Occipital lobe (tissue), 1 donor: ENCODE measurements at regions not wholly inside any gene's neighbourhood (a gene's known extent, or its start where the extent isn't known, plus 50 kb on each side); places are given as distances from the start of the nearest gene placed in this dataset.
"Not testable (repeated sequence)": the region's sequence is repeated elsewhere in the genome, so short reads cannot be mapped to it uniquely, and the experiment has no call there.

Experiments used
- DNase-seq: peaks from one replicate; lab custom pipeline; 2025; lab: John Stamatoyannopoulos, UW

DNA sequence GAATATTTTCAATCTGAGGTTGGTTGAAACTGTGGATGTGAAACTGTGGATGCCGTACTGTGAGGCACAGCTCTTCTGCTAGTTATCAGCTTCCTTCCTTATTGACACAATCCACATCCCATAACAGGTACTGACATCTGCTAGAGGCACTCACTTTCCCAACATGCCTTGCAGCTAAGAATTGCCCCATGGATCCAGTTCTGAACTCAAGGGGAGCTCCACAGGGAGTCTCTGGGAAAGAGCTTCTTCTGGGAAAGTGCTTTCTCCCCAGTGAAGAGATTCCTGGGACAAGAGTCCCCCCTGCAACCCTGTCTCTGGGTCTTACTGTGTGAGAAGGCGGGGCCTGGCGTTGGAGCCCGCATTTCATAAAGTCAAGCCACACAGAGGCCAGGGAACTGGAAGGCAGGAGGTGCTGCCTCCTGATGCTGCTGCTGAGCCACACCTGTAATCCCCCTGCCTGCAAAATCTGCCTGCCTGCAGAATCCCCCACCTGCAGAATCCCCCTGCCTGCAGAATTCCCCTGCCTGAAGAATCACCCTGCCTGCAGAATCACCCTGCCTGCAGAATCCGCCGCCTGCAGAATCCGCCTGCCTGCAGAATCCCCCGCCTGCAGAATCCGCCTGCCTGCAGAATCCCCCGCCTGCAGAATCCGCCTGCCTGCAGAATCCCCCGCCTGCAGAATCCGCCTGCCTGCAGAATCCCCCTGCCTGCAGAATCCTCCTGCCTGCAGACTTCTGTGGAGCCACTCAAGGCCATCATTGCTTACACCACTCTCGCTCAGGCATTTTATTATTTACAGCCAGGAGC is 305.4 kb downstream of the FOXL1 start:
- no peak for DNase-seq

DNA sequence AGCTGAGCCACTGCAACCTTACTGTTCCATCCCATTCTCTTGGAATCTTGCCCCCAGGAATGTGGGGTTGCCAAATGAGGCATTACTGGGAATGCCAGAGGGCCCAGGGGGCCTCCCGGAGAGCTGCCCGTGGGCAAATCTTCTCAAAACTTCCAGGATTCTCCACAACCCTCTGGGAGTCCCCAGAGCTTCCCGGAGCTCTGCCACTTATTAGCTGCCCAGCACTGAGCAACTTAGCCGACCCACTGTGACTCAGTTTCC is 306.0 kb downstream of the FOXL1 start:
- DNase-seq = no peak

DNA sequence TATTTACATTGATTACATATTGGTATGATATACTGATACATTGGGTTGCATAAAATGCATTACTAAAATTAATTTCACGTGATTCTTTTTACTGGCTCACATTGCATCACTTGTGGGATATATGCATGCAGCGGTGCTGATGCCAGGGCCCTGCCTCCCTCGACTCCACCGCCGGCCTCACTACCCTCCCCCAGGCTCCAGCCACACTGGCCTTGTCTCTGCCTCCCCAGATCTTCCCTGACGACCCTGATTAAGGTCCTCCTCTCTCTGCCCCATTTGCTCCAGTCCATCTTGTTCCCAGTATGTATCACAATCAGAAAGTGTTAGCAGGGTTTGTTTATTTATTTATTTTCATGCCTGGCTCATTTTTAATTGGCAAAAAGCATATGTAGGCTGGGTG is 306.8 kb downstream of the FOXL1 start:
- no peak for DNase-seq

DNA sequence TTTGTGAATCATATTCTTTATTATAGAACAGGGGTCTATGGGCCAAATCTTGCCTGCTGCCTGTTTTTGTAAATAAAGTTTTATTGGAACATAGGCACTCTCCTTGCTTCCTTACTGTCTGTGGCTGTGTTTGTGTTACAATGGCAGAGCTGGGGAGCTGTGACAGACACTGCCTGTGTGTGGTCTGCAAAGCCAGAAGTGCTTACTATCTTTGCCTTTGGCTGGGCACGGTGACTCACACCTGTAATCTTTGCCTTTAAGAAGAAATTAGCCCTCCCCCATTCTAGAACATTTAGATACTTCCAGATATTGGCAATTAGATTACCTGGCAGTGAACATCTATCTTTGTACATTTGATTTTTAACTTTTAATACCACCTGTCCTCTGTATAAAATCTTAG is 308.3 kb downstream of the FOXL1 start:
- no peak for DNase-seq

DNA sequence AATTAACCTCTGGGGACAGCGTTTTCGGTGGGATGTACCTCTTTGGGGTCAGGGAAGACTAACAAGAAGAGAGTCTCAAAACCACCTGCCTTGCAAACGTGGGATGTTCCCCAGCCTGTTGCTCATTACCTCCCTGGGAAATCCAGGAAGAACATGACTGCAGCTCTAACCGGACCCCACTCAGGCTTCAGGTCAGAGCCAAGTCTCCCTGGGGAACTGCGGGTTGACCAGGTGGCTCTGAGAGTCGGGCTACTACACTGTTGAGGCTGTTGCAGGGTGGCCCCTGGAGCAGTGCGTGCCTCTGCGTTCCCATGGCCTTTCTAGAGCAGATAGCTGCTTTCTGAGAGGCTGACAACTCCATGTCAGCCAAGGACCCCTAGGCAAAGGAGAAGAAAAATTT is 309.1 kb downstream of the FOXL1 start:
- no peak for DNase-seq

DNA sequence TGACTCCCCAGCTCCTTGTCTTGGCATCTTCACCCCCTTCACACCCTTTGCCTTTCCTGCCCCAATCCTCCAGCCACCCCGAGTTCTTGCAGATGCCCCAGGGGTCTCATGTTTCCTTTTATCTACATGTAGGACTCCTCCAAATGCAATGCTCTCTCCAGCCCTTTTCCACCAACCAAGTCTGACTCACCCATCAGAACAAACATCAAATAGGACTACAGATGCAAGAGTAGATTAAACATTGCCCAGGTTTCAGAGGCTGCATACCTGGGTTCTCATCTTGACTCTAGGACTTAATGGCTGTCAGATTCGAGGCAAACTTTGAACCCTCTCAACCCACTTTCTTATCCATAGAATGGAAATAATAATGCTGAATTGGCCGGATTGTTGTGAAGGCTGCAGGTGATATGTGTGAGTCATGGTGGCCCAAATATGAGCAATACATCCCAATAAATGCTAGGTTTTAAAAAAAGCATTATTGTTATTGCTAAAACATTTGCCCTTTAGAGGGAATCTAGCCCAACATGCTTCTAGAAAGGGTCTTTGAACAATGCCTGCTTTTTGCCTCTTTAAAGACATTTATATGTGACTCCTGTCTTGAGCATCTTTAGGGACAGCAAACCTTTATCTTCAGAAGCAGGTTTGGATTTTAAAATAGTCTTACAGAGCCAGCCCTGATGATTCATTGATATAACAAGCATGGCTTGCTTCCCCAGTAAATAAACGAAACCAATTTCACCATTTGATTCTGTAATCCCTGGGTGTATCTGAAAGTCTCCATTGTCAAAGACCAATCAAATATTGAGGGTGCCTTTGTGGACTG is 310.1 kb downstream of the FOXL1 start:
- DNase-seq = no peak

DNA sequence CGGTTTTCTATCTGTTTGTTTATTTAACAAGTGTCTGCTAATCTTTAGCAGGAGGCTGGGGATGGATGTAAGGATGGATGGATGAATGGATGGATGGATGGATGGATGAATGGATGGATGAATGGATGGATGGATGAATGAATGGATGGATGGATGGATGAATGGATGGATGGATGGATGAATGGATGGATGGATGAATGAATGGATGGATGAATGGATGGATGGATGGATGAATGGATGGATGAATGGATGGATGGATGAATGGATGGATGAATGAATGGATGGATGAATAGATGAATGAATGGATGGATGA is 310.7 kb downstream of the FOXL1 start:
- not testable (repeated sequence) for DNase-seq

DNA sequence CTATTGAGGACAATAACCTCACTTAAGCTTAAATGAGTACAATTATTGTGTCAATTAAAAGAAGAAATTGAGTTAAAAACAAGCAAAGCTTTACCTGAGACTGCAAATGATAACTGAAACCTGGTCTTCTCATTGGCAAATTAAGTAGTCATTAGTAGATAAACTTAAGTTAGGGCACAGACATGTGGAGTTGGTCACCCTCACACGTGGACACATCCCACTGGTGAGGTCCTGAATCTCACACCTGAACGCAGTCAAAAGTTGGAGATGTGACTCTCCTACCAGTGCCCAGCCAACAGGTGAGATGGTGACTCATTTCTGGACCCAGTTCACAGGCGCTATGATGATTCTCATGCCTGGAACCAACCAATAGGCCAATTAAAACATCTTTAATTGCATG is 311.6 kb downstream of the FOXL1 start:
- no peak for DNase-seq

DNA sequence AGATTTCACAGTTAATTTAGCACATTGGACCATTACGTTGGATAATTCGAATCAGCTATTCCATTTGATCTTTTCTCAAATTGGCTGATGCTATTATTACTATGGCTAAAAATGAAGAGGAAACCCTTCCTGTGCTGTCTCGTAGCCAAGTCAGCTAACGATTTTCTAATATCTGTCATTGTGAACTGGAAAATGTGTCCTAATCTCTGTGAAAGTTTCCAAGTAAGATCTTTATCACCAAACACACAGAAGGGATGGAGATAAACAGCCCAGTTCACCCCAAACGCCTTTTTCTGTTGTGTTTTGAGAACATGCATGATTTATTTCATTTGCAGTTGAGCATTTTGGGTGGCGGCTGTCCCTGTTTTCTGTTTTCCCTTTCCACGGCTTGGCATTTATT is 312.8 kb downstream of the FOXL1 start:
- no peak for DNase-seq

DNA sequence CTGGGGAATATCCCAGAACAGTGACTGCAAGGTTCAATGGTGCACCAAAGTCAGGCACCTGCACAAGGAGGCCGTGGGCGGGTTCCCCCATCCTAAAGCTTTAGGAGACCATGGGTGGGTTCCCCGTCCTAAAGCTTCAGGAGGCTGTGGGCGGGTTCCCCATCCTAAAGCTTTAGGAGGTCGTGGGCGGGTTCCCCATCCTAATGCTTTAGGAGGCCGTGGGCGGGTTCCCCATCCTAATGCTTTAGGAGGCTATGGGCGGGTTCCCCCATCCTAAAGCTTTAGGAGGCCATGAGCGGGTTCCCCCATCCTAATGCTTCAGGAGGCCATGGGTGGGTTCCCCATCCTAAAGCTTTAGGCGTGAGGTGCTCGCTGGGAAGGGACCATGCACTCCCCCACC is 313.3 kb downstream of the FOXL1 start:
- DNase-seq = no peak

DNA sequence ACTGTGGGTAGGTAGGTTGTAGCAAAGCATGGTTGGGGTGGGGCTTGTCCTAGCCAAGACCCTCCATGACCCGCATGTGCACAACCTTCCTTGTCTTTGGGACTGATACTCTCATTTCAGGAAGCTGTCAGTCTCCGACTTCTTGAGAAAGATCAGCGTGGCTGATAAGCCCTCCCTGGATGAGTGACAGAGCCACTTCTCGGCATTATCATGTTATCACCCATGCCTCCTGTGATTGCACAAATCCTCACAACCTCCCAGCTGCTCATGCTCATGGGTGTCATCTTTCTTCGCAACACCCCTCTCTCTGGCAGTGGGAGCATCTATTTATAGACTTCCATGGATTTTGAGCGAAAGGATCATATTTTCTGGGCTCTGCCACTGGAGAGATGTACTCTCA is 314.2 kb downstream of the FOXL1 start:
- no peak for DNase-seq

DNA sequence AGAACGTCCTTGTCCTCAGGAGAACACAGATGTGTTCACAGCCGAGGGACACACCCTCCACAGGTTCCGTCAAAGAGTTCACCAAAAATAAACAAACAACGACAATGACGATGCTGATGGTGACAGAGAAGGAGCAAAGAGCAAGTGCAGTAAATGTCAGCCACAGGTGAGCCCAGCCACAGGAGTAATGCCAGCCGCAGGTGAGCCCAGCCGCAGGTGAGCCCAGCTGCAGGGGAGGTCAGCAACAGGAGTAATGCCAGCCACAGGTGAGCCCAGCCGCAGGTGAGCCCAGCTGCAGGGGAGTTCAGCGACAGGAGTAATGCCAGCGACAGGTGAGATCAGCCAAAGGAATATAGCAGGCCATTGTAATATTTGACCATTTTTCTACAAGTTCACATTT is 315.2 kb downstream of the FOXL1 start:
- DNase-seq = no peak

DNA sequence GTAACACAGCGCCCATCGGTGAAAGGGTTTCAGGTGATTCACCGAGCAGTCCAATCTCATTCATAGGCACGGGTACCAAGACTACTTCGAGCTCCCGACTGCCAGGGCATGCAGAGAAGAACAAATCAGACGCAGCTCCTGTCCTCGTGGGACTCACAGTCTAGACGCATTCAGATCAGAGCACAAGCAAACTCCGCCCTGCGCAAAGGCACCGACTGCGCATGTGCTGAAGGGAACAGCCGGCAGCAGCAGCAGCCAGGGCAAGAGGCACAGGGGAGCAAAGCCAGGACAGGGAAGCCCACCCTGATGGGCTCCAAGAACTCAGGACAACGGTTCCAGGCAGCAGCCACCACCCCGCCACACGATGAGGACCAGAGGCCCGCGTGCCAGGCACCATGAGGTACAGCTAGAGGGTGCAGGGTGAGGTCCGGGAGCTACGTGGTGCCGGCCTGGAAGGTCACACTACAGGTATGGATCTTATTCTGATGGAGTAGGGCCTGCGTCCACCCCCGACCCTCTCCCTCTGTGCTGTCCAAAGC is 315.7 kb downstream of the FOXL1 start:
- DNase-seq = no peak

DNA sequence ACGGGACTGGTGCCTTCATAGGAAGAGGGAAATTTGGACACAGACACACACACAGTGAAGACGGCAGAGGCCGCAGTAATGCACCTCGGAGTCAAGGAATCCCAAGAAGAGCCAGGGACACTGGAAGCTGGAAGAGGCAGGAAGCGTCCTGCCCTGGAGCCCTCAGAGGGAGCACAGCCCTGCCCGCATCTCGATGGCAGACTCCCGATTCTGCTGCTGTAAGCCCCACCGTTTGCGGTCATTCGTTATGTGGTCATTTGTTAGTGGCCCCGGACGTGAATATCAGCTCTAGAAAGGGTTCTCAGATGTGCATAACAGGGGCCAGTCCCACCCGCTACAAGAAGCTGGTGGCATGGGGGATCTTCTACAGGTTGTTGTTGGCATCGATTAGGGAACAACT is 316.6 kb downstream of the FOXL1 start:
- no peak for DNase-seq

DNA sequence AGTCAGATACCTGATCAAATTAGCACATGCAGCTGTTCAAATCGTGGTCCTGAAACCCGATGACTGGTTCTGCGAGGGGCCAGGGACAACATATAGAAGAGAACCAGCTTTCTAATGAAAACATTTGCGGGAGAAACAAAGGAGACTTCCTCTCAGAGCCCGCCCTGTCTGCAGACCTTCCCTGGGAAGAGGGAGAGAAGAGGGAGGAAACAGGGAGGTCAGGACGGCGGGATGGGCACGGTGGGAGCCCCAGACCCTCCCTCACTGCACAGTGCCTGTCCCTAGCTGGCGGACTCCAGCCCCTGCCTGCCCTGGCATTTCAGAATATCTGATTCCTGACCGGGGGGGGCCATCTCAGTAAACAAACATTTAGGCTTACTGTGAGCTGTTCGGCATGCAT is 317.3 kb downstream of the FOXL1 start:
- no peak for DNase-seq

DNA sequence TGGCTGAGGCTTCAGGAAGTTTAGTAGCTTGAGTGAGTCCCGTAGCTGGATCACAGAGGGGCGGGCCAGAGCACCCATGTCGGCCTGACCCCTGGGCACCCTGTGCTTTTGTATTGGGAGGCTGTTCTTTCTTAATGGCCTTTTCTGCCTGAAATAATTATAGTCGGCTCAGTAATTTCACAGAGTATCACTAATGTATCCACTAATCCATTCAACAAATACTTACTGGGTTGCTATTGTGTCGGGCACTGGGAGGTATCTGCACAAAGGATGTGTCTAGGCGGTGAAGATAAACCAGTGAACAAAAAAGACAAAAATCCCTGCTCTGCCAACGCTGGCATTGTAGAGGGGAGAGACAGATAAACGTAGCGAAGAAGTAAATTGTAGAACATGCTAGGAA is 318.6 kb downstream of the FOXL1 start:
- no peak for DNase-seq

DNA sequence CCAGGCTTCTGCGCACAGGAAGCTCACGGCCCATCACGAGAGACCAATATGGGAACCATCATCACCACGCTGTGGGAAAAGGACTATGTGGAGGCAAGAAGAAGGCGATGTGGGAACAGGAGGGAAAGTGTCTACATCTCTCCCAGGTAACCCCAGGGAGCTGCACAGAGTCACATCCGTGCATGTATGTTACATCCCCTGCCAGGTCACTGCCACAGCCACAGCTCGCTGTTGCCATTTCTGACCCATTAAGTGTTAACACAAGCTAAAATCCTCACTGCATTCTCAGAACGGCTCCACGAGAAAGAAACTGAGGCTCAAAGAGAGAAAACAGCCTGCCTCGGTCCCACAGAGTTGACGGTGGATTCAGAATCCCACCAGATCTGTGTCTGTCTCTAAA is 319.1 kb downstream of the FOXL1 start:
- no peak for DNase-seq

DNA sequence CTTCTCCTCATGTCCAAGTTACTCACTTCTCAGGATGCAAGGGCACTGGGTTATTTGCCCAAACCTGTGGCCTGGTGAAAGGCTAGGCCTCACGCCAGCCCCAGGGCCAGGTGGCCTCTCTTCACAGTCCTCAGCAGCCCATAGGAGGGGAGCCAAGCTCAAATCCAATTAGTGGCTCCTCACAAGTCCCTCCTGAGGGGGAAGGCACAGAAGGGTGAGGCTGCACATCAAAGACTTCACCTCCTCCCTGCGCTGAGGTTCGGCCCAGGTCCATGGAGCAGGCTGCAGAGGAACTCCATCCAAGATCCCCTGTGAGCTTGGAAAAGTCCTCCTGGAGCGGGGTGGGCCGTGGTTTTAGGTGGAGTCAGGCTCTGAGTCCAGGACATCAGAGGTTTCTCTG is 320.0 kb downstream of the FOXL1 start:
- DNase-seq = no peak

DNA sequence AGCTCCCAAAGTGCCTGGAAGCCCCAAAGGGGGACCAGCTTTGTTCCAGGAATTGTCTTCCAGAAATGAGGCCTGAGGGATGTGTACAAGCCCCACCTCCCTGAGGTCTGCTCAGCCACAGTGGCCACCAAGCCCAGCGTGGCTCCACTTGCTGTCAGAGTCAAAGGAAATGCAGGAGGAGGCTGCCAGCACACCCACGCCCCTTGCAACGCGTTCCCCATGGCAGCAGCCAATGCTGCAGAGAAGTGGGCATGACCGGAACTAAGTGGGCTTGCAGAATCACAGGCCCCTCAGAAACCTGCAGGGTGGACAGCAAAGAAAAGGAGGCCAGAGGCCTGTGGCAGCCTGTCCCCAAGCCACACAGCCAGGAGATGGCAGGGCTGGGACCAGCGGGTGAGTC is 320.8 kb downstream of the FOXL1 start:
- DNase-seq = no peak

DNA sequence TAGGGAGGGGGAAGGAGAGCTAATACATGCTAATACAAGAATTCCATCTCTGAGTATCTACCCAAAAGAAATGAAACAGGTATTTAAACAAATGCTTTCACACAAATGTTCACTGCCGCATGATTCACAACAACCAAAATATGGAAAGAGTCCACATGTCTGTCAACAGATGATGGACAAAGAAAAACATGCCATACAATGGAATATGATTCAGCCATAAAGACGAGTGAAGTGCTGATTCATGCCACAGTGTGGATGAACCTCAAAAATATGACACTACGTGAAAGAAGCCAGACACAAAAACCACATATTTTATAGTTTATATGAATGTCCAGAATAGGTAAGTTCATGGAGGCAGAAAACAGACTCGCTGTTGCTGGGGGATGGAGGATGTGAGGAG is 321.4 kb downstream of the FOXL1 start:
- DNase-seq = no peak

DNA sequence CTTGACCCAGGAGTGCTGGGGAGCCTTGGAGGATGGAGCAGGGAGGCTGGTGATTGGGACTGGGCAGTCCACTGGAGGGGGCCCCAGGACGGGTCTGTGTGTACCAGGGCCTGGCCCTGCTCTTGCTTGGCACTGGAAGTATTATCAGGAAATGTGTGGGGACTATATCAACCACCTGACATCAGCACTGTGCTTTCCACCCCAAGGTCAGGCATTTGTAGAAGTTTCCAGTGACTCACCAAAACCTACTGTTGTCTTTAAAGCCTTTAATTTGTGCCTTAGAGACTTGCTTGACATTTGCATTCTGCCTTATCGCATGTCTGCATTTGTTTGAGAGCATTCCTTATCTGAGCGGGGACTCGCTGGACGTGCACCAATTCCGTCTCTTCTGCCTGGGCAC is 323.1 kb downstream of the FOXL1 start:
- no peak for DNase-seq

DNA sequence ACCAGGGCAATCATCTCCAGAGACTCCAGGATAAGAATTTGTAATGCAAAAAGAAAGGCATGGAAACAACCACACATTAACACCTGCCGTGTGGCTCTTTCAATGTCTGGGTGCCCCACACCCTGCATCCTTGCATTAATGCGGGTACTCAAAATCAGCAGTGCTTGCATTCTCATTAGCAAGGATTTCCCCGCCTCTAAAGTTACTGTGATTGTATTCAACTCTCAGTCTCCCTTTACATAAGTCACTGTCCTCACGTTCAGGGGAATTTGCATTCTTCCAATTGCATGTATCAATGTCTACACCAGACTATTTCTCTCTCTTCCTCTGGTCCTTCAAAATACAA is 324.3 kb downstream of the FOXL1 start:
- no peak for DNase-seq

DNA sequence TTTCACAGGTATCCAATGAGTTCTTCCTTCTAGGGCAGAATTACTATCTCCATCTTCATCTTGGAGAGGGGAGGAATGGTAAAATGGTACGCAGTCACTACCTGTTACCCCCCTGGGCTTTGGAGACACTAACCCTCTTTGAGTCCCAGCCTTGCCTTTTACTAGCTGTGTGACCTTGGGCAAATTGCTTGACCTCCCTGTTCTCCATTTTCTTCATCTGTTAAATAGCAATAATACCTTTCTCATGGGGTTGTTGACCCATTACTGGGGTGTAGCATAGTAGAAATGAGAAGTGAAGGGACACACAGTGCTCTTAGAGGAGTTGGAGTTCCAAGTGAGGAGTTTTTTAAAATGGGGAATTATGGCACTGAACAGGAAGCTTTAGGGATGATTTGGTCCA is 324.7 kb downstream of the FOXL1 start:
- DNase-seq = no peak
